ENCODE measurements at regions not wholly inside any gene's neighbourhood (a gene's known extent, or its start where the extent isn't known, plus 50 kb on each side); places are given as distances from the start of the nearest gene placed in this dataset.

- TF ChIP-seq, protein P1, sequence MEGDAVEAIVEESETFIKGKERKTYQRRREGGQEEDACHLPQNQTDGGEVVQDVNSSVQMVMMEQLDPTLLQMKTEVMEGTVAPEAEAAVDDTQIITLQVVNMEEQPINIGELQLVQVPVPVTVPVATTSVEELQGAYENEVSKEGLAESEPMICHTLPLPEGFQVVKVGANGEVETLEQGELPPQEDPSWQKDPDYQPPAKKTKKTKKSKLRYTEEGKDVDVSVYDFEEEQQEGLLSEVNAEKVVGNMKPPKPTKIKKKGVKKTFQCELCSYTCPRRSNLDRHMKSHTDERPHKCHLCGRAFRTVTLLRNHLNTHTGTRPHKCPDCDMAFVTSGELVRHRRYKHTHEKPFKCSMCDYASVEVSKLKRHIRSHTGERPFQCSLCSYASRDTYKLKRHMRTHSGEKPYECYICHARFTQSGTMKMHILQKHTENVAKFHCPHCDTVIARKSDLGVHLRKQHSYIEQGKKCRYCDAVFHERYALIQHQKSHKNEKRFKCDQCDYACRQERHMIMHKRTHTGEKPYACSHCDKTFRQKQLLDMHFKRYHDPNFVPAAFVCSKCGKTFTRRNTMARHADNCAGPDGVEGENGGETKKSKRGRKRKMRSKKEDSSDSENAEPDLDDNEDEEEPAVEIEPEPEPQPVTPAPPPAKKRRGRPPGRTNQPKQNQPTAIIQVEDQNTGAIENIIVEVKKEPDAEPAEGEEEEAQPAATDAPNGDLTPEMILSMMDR (IDR thresholded peaks at IDR 0.05; ENCODE audit: borderline replicate concordance, extremely low read depth, insufficient read depth): no peak
- intact Hi-C loops (cut with DNase I): no loop called here
These were observed 915.0 kb upstream of the GBE1 start for GRCh38 chr3:82676356-82677026.

GRCh38 chr3:82672966-82673365 is 911.5 kb upstream of the GBE1 start:
- DNase-seq: no peak
- no peaks in the 10 kb centered on the region for H3K27me3 ChIP-seq (ENCODE audit: control insufficient read depth, insufficient read depth, low read length)
- TF ChIP-seq, protein P1 (IDR thresholded peaks at IDR 0.05; ENCODE audit: borderline replicate concordance, extremely low read depth, insufficient read depth): no peak
- H3K36me3 ChIP-seq (ENCODE audit: control insufficient read depth in 2 of 3, insufficient read depth in 3 of 3, low read length in 3 of 3): no peaks in the 10 kb centered on the region
- no peak for FAIRE-seq
- intact Hi-C loops (cut with DNase I): no loop called here
- no peak overlapping the region for H3K4me3 ChIP-seq (ENCODE audit: low read length in 3 of 3)
- H3K9me3 ChIP-seq (ENCODE audit: control insufficient read depth in 2 of 3, insufficient read depth in 1 of 3, low read length in 3 of 3): no peaks in the 10 kb centered on the region
- H3K27ac ChIP-seq (ENCODE audit: low read depth in 2 of 2, low read length in 2 of 2): no peak overlapping the region
- H3K9ac ChIP-seq (ENCODE audit: low read length in 3 of 3): no peak overlapping the region
- no peaks in the 10 kb centered on the region for H3K4me1 ChIP-seq (ENCODE audit: control insufficient read depth in 2 of 3, insufficient read depth in 2 of 3, low read depth in 1 of 3, low read length in 3 of 3)

More at GRCh38 chr3:82676356-82677026, 915.0 kb upstream of the GBE1 start:
- FAIRE-seq (no peak), DNase-seq (no peak)
- no peak overlapping the region for H3K9ac ChIP-seq (ENCODE audit: low read length in 3 of 3)
- no peaks in the 10 kb centered on the region for H3K36me3 ChIP-seq (ENCODE audit: control insufficient read depth in 2 of 3, insufficient read depth in 3 of 3, low read length in 3 of 3)
- no peak overlapping the region for H3K27ac ChIP-seq (ENCODE audit: low read depth in 2 of 2, low read length in 2 of 2)
- H3K9me3 ChIP-seq (ENCODE audit: control insufficient read depth in 2 of 3, insufficient read depth in 1 of 3, low read length in 3 of 3): no peaks in the 10 kb centered on the region
- H3K27me3 ChIP-seq (ENCODE audit: control insufficient read depth, insufficient read depth, low read length): no peaks in the 10 kb centered on the region
- H3K4me3 ChIP-seq (ENCODE audit: low read length in 3 of 3): no peak overlapping the region
- H3K4me1 ChIP-seq (ENCODE audit: control insufficient read depth in 2 of 3, insufficient read depth in 2 of 3, low read depth in 1 of 3, low read length in 3 of 3): no peaks in the 10 kb centered on the region

DNA sequence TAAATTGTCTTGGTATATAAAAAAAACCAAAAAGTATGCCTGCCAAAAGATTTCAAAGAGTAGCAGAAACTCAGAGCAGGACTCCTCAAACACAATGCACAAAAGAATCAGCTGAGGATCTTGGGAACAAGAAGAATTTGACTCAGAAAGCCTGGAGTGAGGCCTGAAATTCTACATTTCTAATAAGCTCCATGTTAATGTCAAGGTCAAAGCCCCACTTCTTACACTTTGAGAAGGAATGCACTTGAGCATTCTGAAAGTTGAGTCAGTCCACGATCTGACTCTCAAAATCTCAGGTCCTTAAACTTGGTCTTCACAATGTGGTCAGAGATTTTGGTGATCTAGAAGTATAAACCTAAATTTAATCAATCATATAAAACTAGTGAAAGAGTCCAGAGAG is 910.0 kb upstream of the GBE1 start:
- no peaks in the 10 kb centered on the region for H3K27me3 ChIP-seq (ENCODE audit: control insufficient read depth, insufficient read depth, low read length)
- H3K4me3 ChIP-seq (ENCODE audit: low read length in 3 of 3): no peak overlapping the region
- no peak for DNase-seq
- no peak overlapping the region for H3K27ac ChIP-seq (ENCODE audit: low read depth in 2 of 2, low read length in 2 of 2)
- H3K36me3 ChIP-seq (ENCODE audit: control insufficient read depth in 2 of 3, insufficient read depth in 3 of 3, low read length in 3 of 3): no peaks in the 10 kb centered on the region
- no peak overlapping the region for H3K9ac ChIP-seq (ENCODE audit: low read length in 3 of 3)
- no peak for FAIRE-seq
- no peaks in the 10 kb centered on the region for H3K4me1 ChIP-seq (ENCODE audit: control insufficient read depth in 2 of 3, insufficient read depth in 2 of 3, low read depth in 1 of 3, low read length in 3 of 3)
- intact Hi-C loops (cut with DNase I): no loop called here
- TF ChIP-seq, protein P1 (IDR thresholded peaks at IDR 0.05; ENCODE audit: borderline replicate concordance, extremely low read depth, insufficient read depth): no peak
- no peaks in the 10 kb centered on the region for H3K9me3 ChIP-seq (ENCODE audit: control insufficient read depth in 2 of 3, insufficient read depth in 1 of 3, low read length in 3 of 3)

DNA sequence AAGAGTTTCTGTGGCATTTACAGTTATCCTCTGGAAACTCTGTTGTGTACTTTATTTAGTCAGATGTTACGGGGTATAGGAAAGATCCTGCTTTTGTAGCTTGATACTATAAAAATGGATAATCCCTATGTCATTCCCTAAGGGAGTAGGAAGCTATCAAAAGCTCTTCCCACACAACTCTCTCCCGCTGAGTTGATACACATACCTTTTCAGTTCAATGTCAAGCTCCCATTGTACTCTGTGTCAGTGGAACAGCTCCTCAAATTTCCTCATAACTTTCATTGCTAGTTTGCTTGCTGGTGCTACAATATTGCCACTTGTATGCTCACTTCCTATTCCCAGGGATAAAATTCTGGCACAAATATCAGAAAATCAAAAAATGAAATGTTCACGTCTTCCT is 893.3 kb upstream of the GBE1 start:
- Histone ChIP-seq H3K27ac (ENCODE audit: low read depth in 2 of 2, low read length in 2 of 2) (no peak overlapping the region), H3K9me3 (ENCODE audit: control insufficient read depth in 2 of 3, insufficient read depth in 1 of 3, low read length in 3 of 3) (no peaks in the 10 kb centered on the region), H3K4me3 (ENCODE audit: low read length in 3 of 3) (no peak overlapping the region), H3K27me3 (ENCODE audit: control insufficient read depth, insufficient read depth, low read length) (no peaks in the 10 kb centered on the region), H3K36me3 (ENCODE audit: control insufficient read depth in 2 of 3, insufficient read depth in 3 of 3, low read length in 3 of 3) (no peaks in the 10 kb centered on the region), H3K9ac (ENCODE audit: low read length in 3 of 3) (no peak overlapping the region), H3K4me1 (ENCODE audit: control insufficient read depth in 2 of 3, insufficient read depth in 2 of 3, low read depth in 1 of 3, low read length in 3 of 3) (no peaks in the 10 kb centered on the region)
- TF ChIP-seq, protein P1 (IDR thresholded peaks at IDR 0.05; ENCODE audit: borderline replicate concordance, extremely low read depth, insufficient read depth): no peak
- DNase-seq (no peak), FAIRE-seq (no peak)
- intact Hi-C loops (cut with DNase I): no loop called here
